ENCODE measurements at regions not wholly inside any gene's neighbourhood (a gene's known extent, or its start where the extent isn't known, plus 50 kb on each side); places are given as distances from the start of the nearest gene placed in this dataset.

DNA sequence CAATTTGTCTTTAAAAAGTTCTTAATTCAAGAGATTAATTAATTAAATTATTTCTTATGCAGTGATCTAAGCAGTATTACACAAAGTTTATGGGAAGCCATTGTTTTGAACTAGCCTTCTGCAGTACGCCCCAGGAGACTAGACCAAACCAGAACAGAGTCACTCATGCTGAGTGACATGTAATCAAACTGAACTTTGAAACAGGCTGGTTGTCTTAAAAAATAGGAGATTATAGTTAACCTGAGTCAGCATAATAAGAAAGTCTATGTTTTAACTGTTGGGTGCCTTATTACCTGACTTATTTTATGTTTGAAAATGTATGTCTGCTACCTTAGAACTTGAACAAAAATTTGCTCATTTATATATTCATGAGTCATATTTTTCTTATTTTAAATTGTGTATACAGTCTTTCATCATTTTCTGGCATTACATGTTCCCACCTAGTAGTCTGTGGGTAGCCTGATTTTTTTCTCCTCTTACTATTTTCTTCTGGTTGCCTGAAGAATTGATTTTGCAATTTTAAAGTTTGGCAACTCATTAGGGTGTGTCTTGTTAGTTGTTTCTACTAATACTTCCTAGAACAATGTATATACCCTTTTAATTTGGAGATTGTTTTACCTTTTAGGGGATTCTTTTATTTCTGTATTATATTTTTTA is 161.4 kb downstream of the AASDHPPT start:
- TF ChIP-seq, protein P1, sequence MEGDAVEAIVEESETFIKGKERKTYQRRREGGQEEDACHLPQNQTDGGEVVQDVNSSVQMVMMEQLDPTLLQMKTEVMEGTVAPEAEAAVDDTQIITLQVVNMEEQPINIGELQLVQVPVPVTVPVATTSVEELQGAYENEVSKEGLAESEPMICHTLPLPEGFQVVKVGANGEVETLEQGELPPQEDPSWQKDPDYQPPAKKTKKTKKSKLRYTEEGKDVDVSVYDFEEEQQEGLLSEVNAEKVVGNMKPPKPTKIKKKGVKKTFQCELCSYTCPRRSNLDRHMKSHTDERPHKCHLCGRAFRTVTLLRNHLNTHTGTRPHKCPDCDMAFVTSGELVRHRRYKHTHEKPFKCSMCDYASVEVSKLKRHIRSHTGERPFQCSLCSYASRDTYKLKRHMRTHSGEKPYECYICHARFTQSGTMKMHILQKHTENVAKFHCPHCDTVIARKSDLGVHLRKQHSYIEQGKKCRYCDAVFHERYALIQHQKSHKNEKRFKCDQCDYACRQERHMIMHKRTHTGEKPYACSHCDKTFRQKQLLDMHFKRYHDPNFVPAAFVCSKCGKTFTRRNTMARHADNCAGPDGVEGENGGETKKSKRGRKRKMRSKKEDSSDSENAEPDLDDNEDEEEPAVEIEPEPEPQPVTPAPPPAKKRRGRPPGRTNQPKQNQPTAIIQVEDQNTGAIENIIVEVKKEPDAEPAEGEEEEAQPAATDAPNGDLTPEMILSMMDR (IDR thresholded peaks at IDR 0.05 in 2 of 3, conservative IDR thresholded peaks at IDR 0.05 in 1 of 3; ENCODE audit: borderline replicate concordance in 1 of 3, insufficient read depth in 1 of 3, low read depth in 2 of 3, low read length in 2 of 3): no peak
- TF ChIP-seq POLR2AphosphoS5 (IDR thresholded peaks at IDR 0.05; ENCODE audit: low read depth, low read length) (no peak), POLR2A (IDR thresholded peaks at IDR 0.05; ENCODE audit: borderline replicate concordance, extremely low read depth, insufficient read depth, insufficient read length) (no peak), YY1 (IDR thresholded peaks at IDR 0.05; ENCODE audit: extremely low read depth, insufficient replicate concordance, low read depth, low read length) (no peak), EZH2phosphoT487 (IDR thresholded peaks at IDR 0.05; ENCODE audit: borderline replicate concordance) (no peak), EZH2 (IDR thresholded peaks at IDR 0.05) (no peak), JUND (IDR thresholded peaks at IDR 0.05) (no peak), FOSL1 (IDR thresholded peaks at IDR 0.05; ENCODE audit: low read depth) (no peak), ZFX (IDR thresholded peaks at IDR 0.05) (no peak), SP1 (IDR thresholded peaks at IDR 0.05; ENCODE audit: low read depth) (no peak)
- TF ChIP-seq, protein P2, sequence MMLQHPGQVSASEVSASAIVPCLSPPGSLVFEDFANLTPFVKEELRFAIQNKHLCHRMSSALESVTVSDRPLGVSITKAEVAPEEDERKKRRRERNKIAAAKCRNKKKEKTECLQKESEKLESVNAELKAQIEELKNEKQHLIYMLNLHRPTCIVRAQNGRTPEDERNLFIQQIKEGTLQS (IDR thresholded peaks at IDR 0.05): no peak
- TF ChIP-seq, protein P3, sequence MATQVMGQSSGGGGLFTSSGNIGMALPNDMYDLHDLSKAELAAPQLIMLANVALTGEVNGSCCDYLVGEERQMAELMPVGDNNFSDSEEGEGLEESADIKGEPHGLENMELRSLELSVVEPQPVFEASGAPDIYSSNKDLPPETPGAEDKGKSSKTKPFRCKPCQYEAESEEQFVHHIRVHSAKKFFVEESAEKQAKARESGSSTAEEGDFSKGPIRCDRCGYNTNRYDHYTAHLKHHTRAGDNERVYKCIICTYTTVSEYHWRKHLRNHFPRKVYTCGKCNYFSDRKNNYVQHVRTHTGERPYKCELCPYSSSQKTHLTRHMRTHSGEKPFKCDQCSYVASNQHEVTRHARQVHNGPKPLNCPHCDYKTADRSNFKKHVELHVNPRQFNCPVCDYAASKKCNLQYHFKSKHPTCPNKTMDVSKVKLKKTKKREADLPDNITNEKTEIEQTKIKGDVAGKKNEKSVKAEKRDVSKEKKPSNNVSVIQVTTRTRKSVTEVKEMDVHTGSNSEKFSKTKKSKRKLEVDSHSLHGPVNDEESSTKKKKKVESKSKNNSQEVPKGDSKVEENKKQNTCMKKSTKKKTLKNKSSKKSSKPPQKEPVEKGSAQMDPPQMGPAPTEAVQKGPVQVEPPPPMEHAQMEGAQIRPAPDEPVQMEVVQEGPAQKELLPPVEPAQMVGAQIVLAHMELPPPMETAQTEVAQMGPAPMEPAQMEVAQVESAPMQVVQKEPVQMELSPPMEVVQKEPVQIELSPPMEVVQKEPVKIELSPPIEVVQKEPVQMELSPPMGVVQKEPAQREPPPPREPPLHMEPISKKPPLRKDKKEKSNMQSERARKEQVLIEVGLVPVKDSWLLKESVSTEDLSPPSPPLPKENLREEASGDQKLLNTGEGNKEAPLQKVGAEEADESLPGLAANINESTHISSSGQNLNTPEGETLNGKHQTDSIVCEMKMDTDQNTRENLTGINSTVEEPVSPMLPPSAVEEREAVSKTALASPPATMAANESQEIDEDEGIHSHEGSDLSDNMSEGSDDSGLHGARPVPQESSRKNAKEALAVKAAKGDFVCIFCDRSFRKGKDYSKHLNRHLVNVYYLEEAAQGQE (IDR thresholded peaks at IDR 0.05; ENCODE audit: low read depth): no peak
- TF ChIP-seq, protein P4, sequence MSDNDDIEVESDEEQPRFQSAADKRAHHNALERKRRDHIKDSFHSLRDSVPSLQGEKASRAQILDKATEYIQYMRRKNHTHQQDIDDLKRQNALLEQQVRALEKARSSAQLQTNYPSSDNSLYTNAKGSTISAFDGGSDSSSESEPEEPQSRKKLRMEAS (IDR thresholded peaks at IDR 0.05): no peak
